DMS53 treated with DMSO at 0.1 percent for 48 hours (cell line): ENCODE measurements at regions not wholly inside any gene's neighbourhood (a gene's known extent, or its start where the extent isn't known, plus 50 kb on each side); places are given as distances from the start of the nearest gene placed in this dataset.

Experiments used
- DNase-seq: peaks from one replicate; lab custom pipeline; 2025; ENCODE audit not compliant: unreplicated experiment; lab: John Stamatoyannopoulos, UW

- DNase-seq, result no peak
Measured at GRCh38 chr3:24905266-24905665, 410.6 kb upstream of the THRB start.

GRCh38 chr3:24907106-24907505, 412.5 kb upstream of the THRB start:
- DNase-seq, result no peak

- no peak for DNase-seq
Measured at GRCh38 chr3:24911076-24911475, 416.4 kb upstream of the THRB start.

GRCh38 chr3:24915639-24916038, 421.0 kb upstream of the THRB start:
- no peak for DNase-seq

GRCh38 chr3:24917908-24918307, 423.3 kb upstream of the THRB start:
- DNase-seq, result no peak

- peak; percentile 2 for DNase-seq
Measured at GRCh38 chr3:24923570-24923969, 428.9 kb upstream of the THRB start.

GRCh38 chr3:24929521-24929920, 434.9 kb upstream of the THRB start:
- no peak for DNase-seq

GRCh38 chr3:24933401-24933800, 438.8 kb upstream of the THRB start:
- DNase-seq, result no peak

- DNase-seq, result no peak
Measured at GRCh38 chr3:24936574-24936973, 441.9 kb upstream of the THRB start.

GRCh38 chr3:24937228-24937627, 442.6 kb upstream of the THRB start:
- no peak for DNase-seq

GRCh38 chr3:24937780-24938179, 443.1 kb upstream of the THRB start:
- no peak for DNase-seq

- DNase-seq, result no peak
Measured at GRCh38 chr3:24943961-24944360, 449.3 kb upstream of the THRB start.

GRCh38 chr3:24944805-24945520, 450.3 kb upstream of the THRB start:
- no peak for DNase-seq

- no peak for DNase-seq
Measured at GRCh38 chr3:24945563-24945962, 450.9 kb upstream of the THRB start.

- DNase-seq, result no peak
Measured at GRCh38 chr3:24947103-24947502, 452.5 kb upstream of the THRB start.

- no peak for DNase-seq
Measured at GRCh38 chr3:24951180-24951579, 456.5 kb upstream of the THRB start.

- no peak for DNase-seq
Measured at GRCh38 chr3:24952388-24952787, 457.7 kb upstream of the THRB start.

GRCh38 chr3:24953060-24953771, 458.6 kb upstream of the THRB start:
- DNase-seq, result no peak

GRCh38 chr3:24956613-24957012, 462.0 kb upstream of the THRB start:
- no peak for DNase-seq

- DNase-seq, result no peak
Measured at GRCh38 chr3:24958271-24958670, 463.6 kb upstream of the THRB start.

GRCh38 chr3:24958910-24959447, 464.3 kb upstream of the THRB start:
- DNase-seq, result no peak
